Hematopoietic multipotent progenitor cell treated with erythropoietin and hydrocortisone succinate and interleukin-3 and kit ligand, for 8 days (in vitro differentiated cells): ENCODE measurements at regions not wholly inside any gene's neighbourhood (a gene's known extent, or its start where the extent isn't known, plus 50 kb on each side); places are given as distances from the start of the nearest gene placed in this dataset.

Experiments
- DNase-seq: peaks from one replicate; pipeline ENCODE4 v3.0.0-alpha.2; 2015

- no peak for DNase-seq
Measured at GRCh38 chr14:81673930-81674329, 140.3 kb upstream of the SEL1L start.

- DNase-seq = no peak
Measured at GRCh38 chr14:81676395-81676794, 142.7 kb upstream of the SEL1L start.

- DNase-seq = no peak
Measured at GRCh38 chr14:81676879-81677278, 143.2 kb upstream of the SEL1L start.

- no peak for DNase-seq
Measured at GRCh38 chr14:81677736-81678135, 144.1 kb upstream of the SEL1L start.

- no peak for DNase-seq
Measured at GRCh38 chr14:81679226-81679625, 145.6 kb upstream of the SEL1L start.

- DNase-seq = no peak
Measured at GRCh38 chr14:81681541-81681940, 147.9 kb upstream of the SEL1L start.

- DNase-seq = no peak
Measured at GRCh38 chr14:81682134-81682533, 148.5 kb upstream of the SEL1L start.

GRCh38 chr14:81682701-81683100, 149.0 kb upstream of the SEL1L start:
- DNase-seq = no peak

DNA sequence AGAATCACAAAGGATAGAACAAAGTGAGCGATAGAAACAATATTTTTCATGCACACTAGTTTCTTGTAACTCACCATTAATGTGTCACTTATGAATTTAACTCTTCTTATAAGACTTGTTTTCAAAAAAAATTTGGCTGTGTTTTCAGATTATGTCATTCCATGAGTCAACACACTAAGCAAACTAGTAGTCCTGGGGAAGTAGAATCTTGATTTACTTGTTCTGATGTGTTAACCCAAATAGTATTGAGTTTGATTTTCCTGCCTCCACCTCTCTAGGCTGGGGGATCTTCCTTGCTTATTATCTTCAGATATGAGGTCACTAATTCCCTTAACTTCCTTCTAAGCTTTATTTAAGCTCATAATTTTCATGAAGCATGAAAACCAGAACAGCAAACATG, 151.0 kb upstream of the SEL1L start:
- DNase-seq = no peak

DNA sequence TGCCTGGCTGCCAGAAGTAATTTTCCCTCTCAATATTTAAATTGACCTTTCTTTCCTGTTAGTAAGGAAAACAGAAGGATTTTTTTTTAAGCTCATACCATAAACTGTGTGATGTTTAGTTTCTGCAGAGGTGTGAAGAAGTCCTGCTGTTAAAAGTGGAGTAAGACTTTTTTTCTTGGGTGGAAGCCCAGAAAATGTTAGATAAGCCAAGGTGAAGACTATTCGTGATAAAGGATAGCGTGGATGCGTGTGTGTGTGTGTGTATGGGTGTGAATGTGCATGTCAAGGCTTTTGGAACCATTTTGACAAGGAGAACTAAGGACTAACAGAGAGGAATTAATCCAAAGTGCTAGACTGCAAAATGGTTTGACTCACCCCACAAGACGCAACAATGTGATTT, 152.9 kb upstream of the SEL1L start:
- DNase-seq = no peak

- no peak for DNase-seq
Measured at GRCh38 chr14:81691931-81692330, 158.3 kb upstream of the SEL1L start.

DNA sequence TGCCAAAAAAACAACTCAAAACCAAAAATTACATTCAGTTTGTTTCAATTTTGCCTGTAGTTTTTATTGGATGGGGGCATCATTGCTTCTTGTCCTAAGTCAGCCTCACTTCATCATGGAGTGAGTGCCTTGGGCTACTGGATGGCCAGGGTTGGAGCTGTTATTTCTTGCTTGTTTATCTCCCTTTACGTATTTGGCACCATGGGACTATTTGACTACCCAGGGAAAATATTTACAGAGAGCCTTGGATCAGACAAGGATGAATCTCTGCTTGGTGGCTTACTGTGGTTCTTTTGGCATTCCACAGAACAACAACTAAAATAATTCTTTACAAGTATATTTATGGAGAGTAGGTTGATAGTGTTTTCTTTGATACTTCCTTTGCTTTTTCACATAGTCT, 160.8 kb upstream of the SEL1L start:
- no peak for DNase-seq

DNA sequence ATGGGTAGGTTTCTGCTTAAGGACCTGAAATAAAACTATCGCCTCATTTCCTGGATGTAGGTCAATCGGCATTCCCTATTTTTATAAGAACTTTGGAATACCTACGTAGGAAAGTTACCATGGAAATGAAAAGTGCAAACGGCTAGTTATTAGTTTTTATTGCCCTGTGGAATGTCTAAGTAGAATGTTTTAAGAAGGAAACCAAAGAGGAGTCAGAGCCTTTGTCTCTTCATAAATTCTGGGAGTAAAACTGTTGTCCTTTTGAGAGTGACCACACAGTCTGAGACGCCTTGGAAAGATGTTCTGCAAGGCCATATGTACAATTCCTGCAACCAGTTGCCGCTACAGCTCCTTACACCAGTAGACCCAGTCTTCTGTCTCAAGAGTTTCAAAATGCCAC, 176.0 kb upstream of the SEL1L start:
- no peak for DNase-seq

DNA sequence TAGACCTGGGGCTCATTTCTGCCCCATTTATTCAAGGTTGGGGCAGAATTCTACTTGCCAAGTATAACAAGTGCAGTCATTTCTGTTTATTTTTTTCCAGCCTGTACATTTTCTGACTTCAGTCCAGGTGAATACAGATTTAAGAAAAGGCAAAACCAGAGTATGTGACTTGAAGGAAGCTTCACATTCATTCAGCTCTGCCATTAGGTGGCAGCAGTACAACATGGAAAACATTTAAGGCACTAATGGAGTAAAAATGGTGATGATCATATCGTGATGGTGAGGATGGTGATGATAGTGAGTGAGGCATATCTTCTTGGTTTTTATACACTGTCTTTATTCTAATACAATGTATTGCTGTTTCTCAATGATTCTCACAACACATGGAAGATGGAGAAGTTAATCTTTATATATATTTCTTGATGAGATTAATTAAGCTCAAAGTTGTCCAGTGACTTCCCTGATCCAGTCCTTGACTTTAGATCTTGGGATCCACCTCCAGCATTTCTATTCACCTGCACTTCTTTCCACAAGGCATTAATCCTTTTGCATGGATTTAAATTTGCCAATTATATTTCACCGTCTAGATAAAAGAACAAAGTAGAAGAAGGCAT, 176.7 kb upstream of the SEL1L start:
- DNase-seq = peak; percentile 57

DNA sequence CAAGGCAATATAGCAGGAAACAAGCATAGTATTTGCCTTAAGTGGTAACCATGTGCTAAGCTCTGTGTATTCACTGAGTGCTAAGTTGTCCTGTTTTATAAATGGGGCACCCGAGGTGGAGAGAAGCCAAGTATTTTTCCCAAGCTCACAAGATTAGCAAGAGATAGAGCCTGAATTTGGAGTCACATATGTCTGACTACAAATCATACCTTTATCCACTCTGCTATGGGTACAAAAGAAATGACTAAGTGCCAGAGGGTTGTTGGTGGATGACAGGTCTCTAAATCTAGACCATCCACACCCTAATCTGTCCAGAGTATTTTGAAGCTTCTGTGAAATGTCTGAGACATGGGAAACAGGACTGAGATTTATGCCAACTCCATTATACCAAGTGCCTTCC, 182.1 kb upstream of the SEL1L start:
- DNase-seq = no peak

GRCh38 chr14:81716953-81717352, 183.3 kb upstream of the SEL1L start:
- no peak for DNase-seq

- no peak for DNase-seq
Measured at GRCh38 chr14:81723956-81724355, 190.3 kb upstream of the SEL1L start.

- no peak for DNase-seq
Measured at GRCh38 chr14:81727218-81727617, 193.6 kb upstream of the SEL1L start.

DNA sequence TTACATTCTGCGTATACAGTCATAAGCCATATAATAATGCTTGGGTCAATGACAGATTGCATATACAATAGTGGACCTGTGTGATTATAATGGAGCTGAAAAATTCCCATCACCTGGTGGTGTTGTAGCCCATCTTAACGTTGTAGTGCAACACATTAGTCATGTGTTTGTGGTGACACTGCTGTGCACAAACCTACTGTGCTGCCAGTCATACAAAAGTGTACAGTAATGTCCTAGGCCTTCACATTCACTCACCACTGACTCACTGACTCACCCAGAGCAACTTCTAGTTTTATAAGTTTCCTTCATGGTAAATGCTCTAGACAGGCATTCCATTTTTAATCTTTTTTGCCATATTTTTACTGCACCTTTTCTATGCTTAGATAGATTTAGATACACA, 194.8 kb upstream of the SEL1L start:
- no peak for DNase-seq

- no peak for DNase-seq
Measured at GRCh38 chr14:81729622-81730021, 196.0 kb upstream of the SEL1L start.

DNA sequence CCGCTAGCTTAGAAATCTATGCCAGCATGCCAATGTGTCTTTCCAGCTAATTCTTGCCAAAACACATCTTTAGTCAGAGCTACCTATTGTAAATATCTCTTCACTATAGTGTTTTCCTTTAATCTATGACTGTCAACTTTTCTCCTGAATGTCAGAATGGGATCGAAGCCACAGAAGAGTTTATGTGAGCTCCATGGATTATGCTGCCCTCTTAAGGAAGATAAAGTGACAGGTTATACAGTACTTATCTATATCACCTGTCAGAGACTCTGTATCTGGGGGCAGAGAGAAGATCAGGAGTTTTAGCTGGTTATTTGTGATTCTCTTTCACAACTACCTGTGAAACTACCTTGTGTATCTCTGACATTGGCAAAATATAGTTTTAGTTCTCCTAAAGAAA, 204.3 kb upstream of the SEL1L start:
- no peak for DNase-seq

- no peak for DNase-seq
Measured at GRCh38 chr14:81738946-81739659, 205.4 kb upstream of the SEL1L start.

- DNase-seq = no peak
Measured at GRCh38 chr14:81743605-81744004, 210.0 kb upstream of the SEL1L start.

DNA sequence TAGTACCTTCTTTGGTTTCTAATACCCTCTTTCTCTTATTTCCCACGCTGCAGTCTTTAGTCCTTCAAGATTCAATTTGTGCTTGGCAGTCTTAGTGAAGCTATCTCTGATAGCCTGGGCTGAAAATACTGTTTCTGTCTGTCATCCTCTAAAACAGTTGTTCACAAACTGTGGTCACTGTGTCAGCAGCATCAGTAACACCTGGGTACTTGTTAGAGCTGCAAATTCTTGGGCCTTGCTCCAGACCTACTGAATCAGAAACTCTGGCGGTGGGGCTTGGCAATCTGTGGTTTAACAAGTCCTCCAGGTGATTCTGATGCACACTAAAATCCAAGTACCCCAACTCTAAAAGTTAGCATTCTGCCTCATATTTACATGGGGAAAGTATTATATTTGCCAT, 217.5 kb upstream of the SEL1L start:
- DNase-seq = no peak

GRCh38 chr14:81759541-81759940, 225.9 kb upstream of the SEL1L start:
- DNase-seq = no peak
